ENCODE measurements at regions not wholly inside any gene's neighbourhood (a gene's known extent, or its start where the extent isn't known, plus 50 kb on each side); places are given as distances from the start of the nearest gene placed in this dataset.

DNA sequence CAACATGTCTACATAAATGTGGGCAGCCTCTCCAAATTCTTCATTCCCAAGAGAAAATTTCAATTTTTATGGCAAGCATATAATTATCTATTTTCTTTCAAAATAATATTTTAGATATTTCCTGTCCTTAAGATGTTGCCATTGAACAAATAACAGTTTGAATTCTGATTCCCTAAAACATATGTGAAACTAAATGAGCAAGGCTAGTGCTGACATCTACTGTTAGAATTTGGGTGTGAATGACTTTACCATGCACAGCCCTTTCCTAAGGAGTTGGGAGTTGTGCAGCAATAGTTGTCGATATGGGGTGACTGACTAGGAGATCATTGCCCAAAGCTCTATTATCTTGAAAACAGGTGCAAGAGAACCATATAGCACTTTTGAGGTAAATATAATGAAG, 108.2 kb upstream of the SLC38A4 start:
- no peaks in the 10 kb centered on the region for H4K20me1 ChIP-seq (replicated peaks; ENCODE audit: control insufficient read depth, extremely low read depth, insufficient read depth, low read length)
- BruUV-seq (replicated peaks), result no TSS peak
- no peaks in the 10 kb centered on the region for H3K4me1 ChIP-seq (ENCODE audit: control insufficient read depth, extremely low read depth, insufficient read depth, low read length)
- H3K79me2 ChIP-seq (ENCODE audit: control insufficient read depth, insufficient read depth, low read length), result no peaks in the 10 kb centered on the region
- no peak overlapping the region for H3K9ac ChIP-seq (replicated peaks; ENCODE audit: extremely low read depth, insufficient read depth, low read length)
- dilution Hi-C loops (cut with MboI; ENCODE audit: extremely low pct_ligation_motif_present, low sequenced_read_pairs) (no loop called here), intact Hi-C loops (cut with micrococcal nuclease) (loop anchor here (1.0 to 5.0 kb wide), 4 partner anchors 259 to 809 kb away; no protein-coding TSS in a partner anchor)
- POLR2A ChIA-PET, result interaction anchor here (0.6 kb wide), 1 partner anchor 9 kb away, joined by 3 read pairs; no protein-coding TSS in a partner anchor
- H3K27me3 ChIP-seq (ENCODE audit: control insufficient read depth in 2 of 2, insufficient read depth in 2 of 2, low read length in 2 of 2), result peaks cover 0 to 2% of the 10 kb centered on the region in 2 experiments
- H3K9me3 ChIP-seq (replicated peaks; ENCODE audit: control insufficient read depth, insufficient read depth, low read length), result no peaks in the 10 kb centered on the region
- DNase-seq (ENCODE audit: low read depth, low spot score), result peak; percentile 71
- no peak overlapping the region for H3K4me2 ChIP-seq (ENCODE audit: insufficient read depth, low read length)
- no peaks in the 10 kb centered on the region for H3K9me1 ChIP-seq (replicated peaks; ENCODE audit: control insufficient read depth, extremely low read depth, insufficient read depth, low read length)
- FAIRE-seq, result peak; percentile 72
- H3K27ac ChIP-seq (ENCODE audit: insufficient read depth, low read depth, low read length), result no peak overlapping the region
- CTCF ChIA-PET, result interaction anchor here (0.9 to 4.0 kb wide), 7 partner anchors 9 to 809 kb away, joined by 3 to 32 read pairs (median 4); no protein-coding TSS in a partner anchor
- H2AFZ ChIP-seq (ENCODE audit: low read depth, low read length), result no peak overlapping the region
- TF ChIP-seq POLR2AphosphoS5 (IDR thresholded peaks at IDR 0.05; ENCODE audit: insufficient read depth, low read depth, low read length), result no peak
- TF ChIP-seq, protein P1, sequence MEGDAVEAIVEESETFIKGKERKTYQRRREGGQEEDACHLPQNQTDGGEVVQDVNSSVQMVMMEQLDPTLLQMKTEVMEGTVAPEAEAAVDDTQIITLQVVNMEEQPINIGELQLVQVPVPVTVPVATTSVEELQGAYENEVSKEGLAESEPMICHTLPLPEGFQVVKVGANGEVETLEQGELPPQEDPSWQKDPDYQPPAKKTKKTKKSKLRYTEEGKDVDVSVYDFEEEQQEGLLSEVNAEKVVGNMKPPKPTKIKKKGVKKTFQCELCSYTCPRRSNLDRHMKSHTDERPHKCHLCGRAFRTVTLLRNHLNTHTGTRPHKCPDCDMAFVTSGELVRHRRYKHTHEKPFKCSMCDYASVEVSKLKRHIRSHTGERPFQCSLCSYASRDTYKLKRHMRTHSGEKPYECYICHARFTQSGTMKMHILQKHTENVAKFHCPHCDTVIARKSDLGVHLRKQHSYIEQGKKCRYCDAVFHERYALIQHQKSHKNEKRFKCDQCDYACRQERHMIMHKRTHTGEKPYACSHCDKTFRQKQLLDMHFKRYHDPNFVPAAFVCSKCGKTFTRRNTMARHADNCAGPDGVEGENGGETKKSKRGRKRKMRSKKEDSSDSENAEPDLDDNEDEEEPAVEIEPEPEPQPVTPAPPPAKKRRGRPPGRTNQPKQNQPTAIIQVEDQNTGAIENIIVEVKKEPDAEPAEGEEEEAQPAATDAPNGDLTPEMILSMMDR (IDR thresholded peaks at IDR 0.05; ENCODE audit: extremely low read depth in 1 of 2, insufficient read depth in 1 of 2, low read depth in 1 of 2, low read length in 2 of 2), result peak in 1 of 2 donors; percentile 34
- no peaks in the 10 kb centered on the region for H3K36me3 ChIP-seq (ENCODE audit: control insufficient read depth in 2 of 2, extremely low read depth in 1 of 2, insufficient read depth in 2 of 2, low read length in 2 of 2)
- no peak overlapping the region for H3K4me3 ChIP-seq (replicated peaks in 1 of 3; ENCODE audit: insufficient read depth in 1 of 3, low read depth in 1 of 3, low read length in 3 of 3)

DNA sequence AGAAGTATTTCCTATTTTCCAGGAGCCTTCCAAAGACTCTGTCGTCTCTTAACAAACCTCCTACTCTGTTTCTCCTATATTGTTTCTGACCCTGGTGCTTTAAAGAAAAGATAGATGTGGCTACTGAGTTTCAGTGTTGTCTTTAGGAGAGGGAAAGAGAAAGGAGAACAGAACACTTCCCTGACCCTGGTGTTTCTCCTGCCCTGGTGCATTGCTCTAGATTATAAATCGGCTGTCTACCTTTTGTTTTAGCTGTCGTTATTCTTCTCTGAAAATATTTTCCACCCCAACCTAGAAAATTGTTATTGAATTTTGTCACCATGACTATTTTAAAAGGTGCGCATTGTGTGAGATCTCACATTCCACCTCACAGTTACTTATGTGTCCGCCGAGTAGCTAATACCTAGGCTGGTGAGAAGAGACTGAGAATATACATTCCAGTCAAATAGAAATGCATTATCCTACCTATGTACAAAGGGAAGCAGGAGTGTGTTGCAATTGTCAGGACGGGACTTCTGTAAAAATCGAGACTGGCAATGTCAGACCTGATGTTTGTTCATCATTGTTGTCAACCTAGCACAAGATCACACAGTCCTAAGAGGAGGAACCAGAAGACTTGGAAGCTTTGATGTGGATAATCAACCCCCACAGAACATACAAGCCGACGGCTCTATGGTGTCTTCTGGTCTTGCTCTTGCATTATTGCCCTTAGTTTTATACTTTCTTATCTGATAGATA, 108.7 kb upstream of the SLC38A4 start:
- Histone ChIP-seq H3K36me3 (ENCODE audit: control insufficient read depth in 2 of 2, extremely low read depth in 1 of 2, insufficient read depth in 2 of 2, low read length in 2 of 2) (no peaks in the 10 kb centered on the region), H3K4me3 (replicated peaks in 1 of 3; ENCODE audit: insufficient read depth in 1 of 3, low read depth in 1 of 3, low read length in 3 of 3) (no peak overlapping the region), H3K4me2 (ENCODE audit: insufficient read depth, low read length) (no peak overlapping the region), H3K9me1 (replicated peaks; ENCODE audit: control insufficient read depth, extremely low read depth, insufficient read depth, low read length) (no peaks in the 10 kb centered on the region), H3K4me1 (ENCODE audit: control insufficient read depth, extremely low read depth, insufficient read depth, low read length) (no peaks in the 10 kb centered on the region), H3K79me2 (ENCODE audit: control insufficient read depth, insufficient read depth, low read length) (no peaks in the 10 kb centered on the region), H3K27me3 (ENCODE audit: control insufficient read depth in 2 of 2, insufficient read depth in 2 of 2, low read length in 2 of 2) (peaks cover 0 to 2% of the 10 kb centered on the region in 2 experiments), H3K9ac (replicated peaks; ENCODE audit: extremely low read depth, insufficient read depth, low read length) (no peak overlapping the region), H4K20me1 (replicated peaks; ENCODE audit: control insufficient read depth, extremely low read depth, insufficient read depth, low read length) (no peaks in the 10 kb centered on the region), H3K9me3 (replicated peaks; ENCODE audit: control insufficient read depth, insufficient read depth, low read length) (no peaks in the 10 kb centered on the region), H2AFZ (ENCODE audit: low read depth, low read length) (no peak overlapping the region), H3K27ac (ENCODE audit: insufficient read depth, low read depth, low read length) (no peak overlapping the region)
- BruUV-seq (replicated peaks), result no TSS peak
- no peak for TF ChIP-seq EZH2 (IDR thresholded peaks at IDR 0.05; ENCODE audit: borderline replicate concordance, low read depth, low read length, severe bottlenecking)
- TF ChIP-seq, protein P2, sequence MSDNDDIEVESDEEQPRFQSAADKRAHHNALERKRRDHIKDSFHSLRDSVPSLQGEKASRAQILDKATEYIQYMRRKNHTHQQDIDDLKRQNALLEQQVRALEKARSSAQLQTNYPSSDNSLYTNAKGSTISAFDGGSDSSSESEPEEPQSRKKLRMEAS (IDR thresholded peaks at IDR 0.05; ENCODE audit: insufficient read depth, insufficient read length), result no peak
- no peak for TF ChIP-seq JUN (IDR thresholded peaks at IDR 0.05; ENCODE audit: borderline replicate concordance, insufficient read depth, insufficient read length, low read depth)
- TF ChIP-seq MYC (IDR thresholded peaks at IDR 0.05; ENCODE audit: low read depth, low read length), result no peak
- TF ChIP-seq POLR2AphosphoS5 (IDR thresholded peaks at IDR 0.05; ENCODE audit: insufficient read depth, low read depth, low read length), result no peak
- POLR2A ChIA-PET, result interaction anchor here (0.6 kb wide), 1 partner anchor 10 kb away, joined by 3 read pairs; no protein-coding TSS in a partner anchor
- intact Hi-C loops (cut with micrococcal nuclease) (loop anchor here (1.0 to 5.0 kb wide), 4 partner anchors 260 to 809 kb away; no protein-coding TSS in a partner anchor), dilution Hi-C loops (cut with MboI; ENCODE audit: extremely low pct_ligation_motif_present, low sequenced_read_pairs) (no loop called here)
- CTCF ChIA-PET, result interaction anchor here (0.7 to 4.0 kb wide), 8 partner anchors 9 to 810 kb away, joined by 3 to 32 read pairs (median 3); no protein-coding TSS in a partner anchor
- no peak for FAIRE-seq
- no peak for DNase-seq (ENCODE audit: low read depth, low spot score)

Measured in endothelial cell of umbilical vein (primary cell).